ENCODE measurements at regions not wholly inside any gene's neighbourhood (a gene's known extent, or its start where the extent isn't known, plus 50 kb on each side); places are given as distances from the start of the nearest gene placed in this dataset.

GRCh38 chr20:23147964-23148730 is 62.0 kb upstream of the CD93 start (continued):
- TF ChIP-seq NFYA (IDR thresholded peaks at IDR 0.05; ENCODE audit: borderline replicate concordance, low read depth, low read length) (no peak), CBX3 (IDR thresholded peaks at IDR 0.05; ENCODE audit: borderline replicate concordance, low read depth) (no peak), MLLT1 (IDR thresholded peaks at IDR 0.05) (no peak), HDAC6 (IDR thresholded peaks at IDR 0.05; ENCODE audit: unreplicated experiment) (no peak), BACH1 (IDR thresholded peaks at IDR 0.05; ENCODE audit: borderline replicate concordance) (no peak), PAX5 (IDR thresholded peaks at IDR 0.05; ENCODE audit: borderline replicate concordance, low read depth, low read length) (peak; percentile 74; the same call in 1 of the 2 replicates), TCF3 (IDR thresholded peaks at IDR 0.05; ENCODE audit: borderline replicate concordance, insufficient read depth, low read depth, low read length) (peak; percentile 81), SMAD1 (IDR thresholded peaks at IDR 0.05; ENCODE audit: low read depth, partially characterized antibody) (no peak), RFX5 (IDR thresholded peaks at IDR 0.05; ENCODE audit: low read depth, low read length) (no peak), POLR2AphosphoS5 (IDR thresholded peaks at IDR 0.05; ENCODE audit: low read length) (no peak), STAT3 (IDR thresholded peaks at IDR 0.05; ENCODE audit: low read depth, low read length) (no peak), ATF3 (IDR thresholded peaks at IDR 0.05; ENCODE audit: borderline replicate concordance, extremely low read depth, low read depth, low read length) (no peak), RELA (IDR thresholded peaks at IDR 0.05; ENCODE audit: borderline replicate concordance, partially characterized antibody) (no peak), TBL1XR1 (IDR thresholded peaks at IDR 0.05; ENCODE audit: low read depth, low read length) (no peak), RBBP5 (conservative IDR thresholded peaks at IDR 0.05) (no peak), NFXL1 (IDR thresholded peaks at IDR 0.05; ENCODE audit: borderline replicate concordance) (no peak), ZNF217 (IDR thresholded peaks at IDR 0.05) (no peak), MAX (IDR thresholded peaks at IDR 0.05; ENCODE audit: low read depth, low read length) (no peak), EP300 (IDR thresholded peaks at IDR 0.05; ENCODE audit: borderline replicate concordance in 1 of 2, control insufficient read depth in 1 of 2, low read depth in 2 of 2, low read length in 2 of 2) (no peak), SKIL (IDR thresholded peaks at IDR 0.05; ENCODE audit: low read depth, poor library complexity, severe bottlenecking) (no peak), RUNX3 (IDR thresholded peaks at IDR 0.05; ENCODE audit: low read length) (peak; percentile 55)
- TF ChIP-seq, protein P1, sequence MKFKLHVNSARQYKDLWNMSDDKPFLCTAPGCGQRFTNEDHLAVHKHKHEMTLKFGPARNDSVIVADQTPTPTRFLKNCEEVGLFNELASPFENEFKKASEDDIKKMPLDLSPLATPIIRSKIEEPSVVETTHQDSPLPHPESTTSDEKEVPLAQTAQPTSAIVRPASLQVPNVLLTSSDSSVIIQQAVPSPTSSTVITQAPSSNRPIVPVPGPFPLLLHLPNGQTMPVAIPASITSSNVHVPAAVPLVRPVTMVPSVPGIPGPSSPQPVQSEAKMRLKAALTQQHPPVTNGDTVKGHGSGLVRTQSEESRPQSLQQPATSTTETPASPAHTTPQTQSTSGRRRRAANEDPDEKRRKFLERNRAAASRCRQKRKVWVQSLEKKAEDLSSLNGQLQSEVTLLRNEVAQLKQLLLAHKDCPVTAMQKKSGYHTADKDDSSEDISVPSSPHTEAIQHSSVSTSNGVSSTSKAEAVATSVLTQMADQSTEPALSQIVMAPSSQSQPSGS (IDR thresholded peaks at IDR 0.05; ENCODE audit: low read length) = peak; percentile 87

Measured in GM12878 (cell line).